Ovary (tissue), 7 donors: ENCODE measurements at regions not wholly inside any gene's neighbourhood (a gene's known extent, or its start where the extent isn't known, plus 50 kb on each side); places are given as distances from the start of the nearest gene placed in this dataset.
A peak's percentile ranks its signal among the peaks of the same experiment; 100 is the strongest.

ENCODE experiments used
- DNase-seq, 5 donors: peaks; one replicate each; pipeline ENCODE4 v3.0.0-alpha.2; 2019 to 2020
- H3K27ac ChIP-seq, 2 donors: fragments of 200-600 bp; one replicate each; pipeline versions ENCODE4 v1.5.1 to v1.8.0; 2019 to 2022
- H3K27me3 ChIP-seq: fragments of 200-600 bp; one replicate; pipeline ENCODE4 v1.8.0; 2022
- H3K36me3 ChIP-seq: fragments of 200-600 bp; sonication (generic); one replicate; pipeline ENCODE4 v1.5.1; 2019
- H3K4me1 ChIP-seq: one replicate; pipeline ENCODE4 v1.8.1; 2013; ENCODE audit warnings: mild to moderate bottlenecking, moderate library complexity; ENCODE audit not compliant: insufficient read depth
- H3K4me3 ChIP-seq: fragments of 200-600 bp; sonication (generic); one replicate; pipeline ENCODE4 v1.5.1; 2017
- H3K9me3 ChIP-seq, 2 donors: fragments of 200-600 bp in 1 of 2; sonication (generic) in 1 of 2; one replicate each; pipeline versions ENCODE4 v1.5.1 to v1.8.1; 2013 to 2019; ENCODE audit warnings: mild to moderate bottlenecking in 1 of 2, moderate library complexity in 1 of 2
- EP300 ChIP-seq: sonication (generic); formaldehyde crosslinking; IDR thresholded peaks from one replicate; pipeline ENCODE4 v1.6.1; 2017; ENCODE audit warnings: antibody characterized with exemption
- POLR2A ChIP-seq: fragments of 450-650 bp; IDR thresholded peaks from one replicate; pipeline ENCODE4 v1.6.1; 2017; ENCODE audit warnings: antibody characterized with exemption, mild to moderate bottlenecking, moderate library complexity
- WGBS, 3 donors: extraction: QIAGEN DNeasy Blood & Tissue Kit in 1 of 3; methylation state at CpG; one replicate each; pipeline versions ENCODE4 v1.1.5 to v1.1.7; 2013 to 2017; 5-methylcytosine and 5-hydroxymethylcytosine counted together
- intact Hi-C, 4 donors: fragments of 100-400 bp; cut with DNase I; formaldehyde crosslinking; loops; one replicate each; pipeline versions ENCODE4 v1.11.0 to v1.15.1; 2022 to 2023
- TF ChIP-seq, protein P1 (sequence below), 3 donors: fragments of 450-650 bp in 2 of 3; fragments of 200-600 bp in 1 of 3; IDR thresholded peaks; one replicate each; pipeline versions ENCODE4 v1.5.1 to v1.8.0; 2016 to 2022; ENCODE audit warnings: antibody characterized with exemption in 3 of 3, mild to moderate bottlenecking in 1 of 3
- donor health status: DM: no; HTN: no; CAD: no; lungs with moderate emphysema.
- donor health status: DM: no; HTN: no; CAD: no.
- donor health status: Bipolar disorder and iron deficiency.
- donor health status: DM: no; HTN: no; CAD: no.
- donor health status: DM: yes; HTN: yes; CAD: no.

DNA sequence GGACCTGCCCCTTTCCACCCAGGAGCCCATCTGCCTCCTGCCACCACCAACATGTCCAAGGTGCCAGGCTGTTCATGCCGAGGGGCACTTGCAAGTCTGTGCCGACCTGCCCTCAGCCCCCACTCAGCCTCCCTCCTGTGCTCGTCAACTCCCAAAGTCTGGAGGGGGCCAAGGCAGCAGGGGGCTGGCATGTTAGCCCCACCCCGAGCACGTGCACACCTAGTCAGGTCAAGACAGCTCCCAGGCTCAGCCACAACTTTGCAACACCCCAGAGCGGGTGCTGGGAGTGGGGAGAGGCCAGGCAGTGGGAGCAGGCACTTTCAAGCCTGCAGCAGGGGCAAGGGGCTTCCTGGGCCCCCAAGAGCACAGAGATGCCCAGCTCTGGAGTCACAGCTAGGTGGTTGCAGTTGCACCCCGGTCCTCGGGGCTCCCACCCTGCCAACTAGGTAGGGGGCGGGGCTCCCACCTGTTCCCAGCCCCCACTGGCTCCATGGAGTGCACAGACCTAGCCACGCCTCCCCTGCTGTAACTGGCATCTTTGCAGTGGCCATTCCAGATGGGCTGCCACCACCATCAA lies 272.5 kb downstream of the CETN3 start:
- WGBS, 3 donors: 89 to 94% (median 92%) methylated on average over 9 to 10 of the region's 10 CpGs
- Histone ChIP-seq H3K9me3 (no peaks in the 10 kb centered on the region), H3K27me3 (no peaks in the 10 kb centered on the region), H3K4me3 (no peak overlapping the region), H3K36me3 (no peaks in the 10 kb centered on the region), H3K27ac (no peak overlapping the region), H3K4me1 (no peaks in the 10 kb centered on the region)
- TF ChIP-seq EP300 (no peak), POLR2A (no peak)
- TF ChIP-seq, protein P1, sequence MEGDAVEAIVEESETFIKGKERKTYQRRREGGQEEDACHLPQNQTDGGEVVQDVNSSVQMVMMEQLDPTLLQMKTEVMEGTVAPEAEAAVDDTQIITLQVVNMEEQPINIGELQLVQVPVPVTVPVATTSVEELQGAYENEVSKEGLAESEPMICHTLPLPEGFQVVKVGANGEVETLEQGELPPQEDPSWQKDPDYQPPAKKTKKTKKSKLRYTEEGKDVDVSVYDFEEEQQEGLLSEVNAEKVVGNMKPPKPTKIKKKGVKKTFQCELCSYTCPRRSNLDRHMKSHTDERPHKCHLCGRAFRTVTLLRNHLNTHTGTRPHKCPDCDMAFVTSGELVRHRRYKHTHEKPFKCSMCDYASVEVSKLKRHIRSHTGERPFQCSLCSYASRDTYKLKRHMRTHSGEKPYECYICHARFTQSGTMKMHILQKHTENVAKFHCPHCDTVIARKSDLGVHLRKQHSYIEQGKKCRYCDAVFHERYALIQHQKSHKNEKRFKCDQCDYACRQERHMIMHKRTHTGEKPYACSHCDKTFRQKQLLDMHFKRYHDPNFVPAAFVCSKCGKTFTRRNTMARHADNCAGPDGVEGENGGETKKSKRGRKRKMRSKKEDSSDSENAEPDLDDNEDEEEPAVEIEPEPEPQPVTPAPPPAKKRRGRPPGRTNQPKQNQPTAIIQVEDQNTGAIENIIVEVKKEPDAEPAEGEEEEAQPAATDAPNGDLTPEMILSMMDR (IDR thresholded peaks at IDR 0.05): no peak
- intact Hi-C loops: no loop called here
- no peak for DNase-seq

DNA sequence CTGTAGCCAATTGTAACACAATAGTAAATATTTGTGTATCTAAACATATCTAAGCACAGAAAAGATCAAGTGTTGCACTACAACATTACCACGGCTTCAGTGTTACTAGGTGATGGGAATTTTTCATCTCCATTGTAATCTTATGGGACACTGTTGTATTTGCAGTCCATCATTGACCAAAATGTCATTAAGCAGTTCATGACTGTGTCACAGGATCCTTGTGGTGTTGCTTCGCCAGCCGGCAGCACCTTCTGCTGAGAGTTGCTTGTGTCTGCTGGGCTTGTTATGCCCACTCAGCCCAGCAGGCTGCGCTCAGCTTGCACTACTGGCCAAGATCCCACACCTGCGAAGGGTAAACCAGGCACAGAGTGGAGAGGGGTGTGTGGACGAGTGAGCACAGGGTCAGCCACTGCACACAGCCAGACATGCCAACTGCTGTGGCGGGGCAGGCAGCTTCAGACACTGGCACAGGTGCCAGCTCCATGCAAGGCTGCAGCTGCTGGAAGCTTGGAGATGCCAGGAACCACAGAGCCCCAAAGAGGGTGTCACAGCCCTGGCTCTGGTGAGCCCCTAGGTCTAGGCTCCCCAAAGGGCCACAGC lies 273.7 kb downstream of the CETN3 start:
- DNase-seq: no peak
- H3K9me3 ChIP-seq: no peaks in the 10 kb centered on the region
- WGBS, 3 donors: 79 to 85% (median 84%) methylated on average over 7 of the region's 7 CpGs
- H3K27me3 ChIP-seq: no peaks in the 10 kb centered on the region
- no peaks in the 10 kb centered on the region for H3K36me3 ChIP-seq
- TF ChIP-seq POLR2A: no peak
- TF ChIP-seq EP300: no peak
- TF ChIP-seq, protein P1 (IDR thresholded peaks at IDR 0.05): no peak
- no peak overlapping the region for H3K27ac ChIP-seq
- intact Hi-C loops: no loop called here
- no peak overlapping the region for H3K4me3 ChIP-seq
- H3K4me1 ChIP-seq: no peaks in the 10 kb centered on the region

DNA sequence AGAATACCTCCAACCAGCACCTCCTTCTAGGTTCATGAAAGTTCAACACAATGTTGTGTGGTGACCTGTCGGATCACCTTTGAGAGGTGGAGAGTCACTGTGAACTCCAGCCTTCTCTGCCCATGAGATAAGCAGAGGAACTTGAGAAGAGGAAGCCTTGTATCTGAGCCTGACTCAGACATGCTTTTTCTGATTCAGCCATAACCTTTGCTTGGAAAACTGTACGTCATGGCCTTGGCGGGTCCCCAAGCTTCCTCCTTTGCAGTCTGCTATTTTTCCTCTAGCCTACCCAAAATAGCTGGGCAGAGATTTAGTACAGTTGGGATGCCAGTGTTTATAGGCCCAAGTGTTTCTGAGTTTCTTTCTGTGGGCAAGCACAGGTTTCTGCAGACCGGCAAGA lies 274.7 kb downstream of the CETN3 start:
- no peaks in the 10 kb centered on the region for H3K4me1 ChIP-seq
- no peaks in the 10 kb centered on the region for H3K36me3 ChIP-seq
- H3K27ac ChIP-seq: no peak overlapping the region
- intact Hi-C loops: no loop called here
- 46 to 62% (median 57%) methylated on average over 4 of the region's 4 CpGs for WGBS, 3 donors
- DNase-seq: peak; percentile 16 to 68 (median 47)
- no peak for TF ChIP-seq POLR2A
- TF ChIP-seq, protein P1 (IDR thresholded peaks at IDR 0.05): no peak
- no peak for TF ChIP-seq EP300
- no peaks in the 10 kb centered on the region for H3K9me3 ChIP-seq
- H3K27me3 ChIP-seq: no peaks in the 10 kb centered on the region
- H3K4me3 ChIP-seq: no peak overlapping the region

DNA sequence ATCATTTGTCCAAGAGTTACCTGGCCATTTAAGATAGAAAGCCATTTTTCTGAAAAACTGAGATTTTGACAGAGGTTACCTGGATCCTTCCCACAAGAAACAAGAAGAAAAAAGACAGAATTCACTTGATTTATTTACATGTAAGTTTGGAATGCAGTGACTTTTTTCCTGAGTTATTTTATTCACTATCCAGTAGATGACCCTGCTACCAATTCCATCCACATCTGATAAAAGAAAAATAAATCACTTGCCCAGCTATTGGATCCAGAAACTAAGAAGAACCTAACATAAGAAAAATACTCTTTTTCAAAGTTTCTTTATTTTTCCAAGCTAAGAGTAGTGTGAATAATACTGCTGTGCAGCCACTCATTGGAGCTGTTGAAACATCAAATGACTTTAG lies 275.2 kb downstream of the CETN3 start:
- intact Hi-C loops: no loop called here
- Histone ChIP-seq H3K9me3 (no peaks in the 10 kb centered on the region), H3K36me3 (no peaks in the 10 kb centered on the region), H3K4me1 (no peaks in the 10 kb centered on the region), H3K4me3 (no peak overlapping the region), H3K27ac (no peak overlapping the region), H3K27me3 (no peaks in the 10 kb centered on the region)
- DNase-seq: no peak
- TF ChIP-seq EP300 (no peak), POLR2A (no peak)
- TF ChIP-seq, protein P1 (IDR thresholded peaks at IDR 0.05): no peak
